K562 (cell line): ENCODE measurements at regions not wholly inside any gene's neighbourhood (a gene's known extent, or its start where the extent isn't known, plus 50 kb on each side); places are given as distances from the start of the nearest gene placed in this dataset.

Experiments
- ATAC-seq: fragments of 200-7000 bp; cut with Tn5 transposase; 3 replicates; pipeline ENCODE4 v1.9.1; 2020; ENCODE audit warnings: moderate library complexity
- BruUV-seq: library from RNA; stranded (reverse); fragments of 400-500 nt; replicated peaks from 2 replicates; lab custom pipeline; 2021; lab: Mats Ljungman, UMichigan
- CTCF ChIA-PET: fragments of 300-600 bp; formaldehyde crosslinking; extraction: SDS; loops from one replicate; lab custom pipeline; 2021; ENCODE audit warnings: low intra/inter-chr PET ratio; lab: Yijun Ruan, JAX
- POLR2A ChIA-PET: fragments of 300-600, 350-650 bp; sonication (Branson Sonifier 250); formaldehyde crosslinking; extraction: SDS; loops from one replicate; lab custom pipeline; 2021; ENCODE audit warnings: antibody characterized with exemption, inconsistent platforms; lab: Yijun Ruan, JAX
- DNase-seq, 4 experiments: peaks; one replicate each; pipeline versions ENCODE4 v3.0.0 to v3.0.0-alpha.2; 2011 to 2018; ENCODE audit warnings: low spot score in 3 of 4, mixed read lengths in 3 of 4; ENCODE audit errors: extremely low read depth in 1 of 4
- FAIRE-seq: peaks from 2 replicates; lab custom pipeline; 2011; peaks lifted over from hg19 to GRCh38; lab: Jason Lieb, UNC
- H2AFZ ChIP-seq: 2 replicates; pipeline ENCODE4 v1.6.0; 2011; ENCODE audit warnings: low read depth, low read length, control low read depth, inconsistent platforms
- H3K27ac ChIP-seq: fragments of 200-600 bp; 3 replicates; pipeline ENCODE4 v1.8.0; 2011; ENCODE audit warnings: low read depth, mild to moderate bottlenecking, control low read depth, inconsistent platforms, low read length, moderate library complexity, mixed read lengths; ENCODE audit errors: extremely low read depth
- H3K27me3 ChIP-seq, 2 experiments: fragments of 300-600 bp in 1 of 2; 2 replicates in 1 of 2; 3 replicates in 1 of 2; pipeline versions ENCODE4 v1.6.0 to v1.8.0; 2011; ENCODE audit warnings: inconsistent platforms in 2 of 2, low read length in 2 of 2, mild to moderate bottlenecking in 1 of 2, mixed read lengths in 1 of 2, moderate library complexity in 1 of 2; ENCODE audit not compliant: control insufficient read depth in 2 of 2, insufficient read depth in 2 of 2
- H3K36me3 ChIP-seq: fragments of 300-600 bp; 3 replicates; pipeline ENCODE4 v1.8.0; 2011; ENCODE audit warnings: mild to moderate bottlenecking, low read length, inconsistent platforms; ENCODE audit not compliant: control insufficient read depth, insufficient read depth
- H3K4me1 ChIP-seq, 2 experiments: fragments of 200-600 bp in 1 of 2; replicated peaks in 1 of 2; 2 replicates in 1 of 2; 3 replicates in 1 of 2; pipeline versions ENCODE4 v1.5.1 to v1.8.0; 2011; ENCODE audit warnings: inconsistent platforms in 2 of 2, low read length in 2 of 2, mild to moderate bottlenecking in 1 of 2, mixed read lengths in 1 of 2, moderate library complexity in 1 of 2; ENCODE audit not compliant: control insufficient read depth in 2 of 2, insufficient read depth in 2 of 2
- H3K4me2 ChIP-seq: 2 replicates; pipeline ENCODE4 v1.6.1; 2011; ENCODE audit warnings: low read length, control low read depth, inconsistent platforms, mixed read lengths; ENCODE audit not compliant: insufficient read depth
- H3K4me3 ChIP-seq: fragments of 200-600 bp; sonication (generic), shearing (Covaris generic); 2 replicates; pipeline ENCODE4 v1.5.1; 2016; ENCODE audit warnings: control low read depth, inconsistent platforms
- H3K79me2 ChIP-seq: fragments of 200-600 bp; 3 replicates; pipeline ENCODE4 v1.8.0; 2011; ENCODE audit warnings: low read length, inconsistent platforms; ENCODE audit not compliant: control insufficient read depth, insufficient read depth
- H3K9ac ChIP-seq, 2 experiments: 2 replicates each; pipeline versions ENCODE4 v1.6.0 to v1.6.1; 2011; ENCODE audit warnings: low read depth in 2 of 2, low read length in 2 of 2, control low read depth in 1 of 2, inconsistent platforms in 1 of 2, mild to moderate bottlenecking in 1 of 2, mixed read lengths in 1 of 2; ENCODE audit not compliant: insufficient read depth in 1 of 2
- H3K9me1 ChIP-seq: one replicate; pipeline ENCODE4 v1.6.0; 2011; ENCODE audit warnings: inconsistent platforms, mild to moderate bottlenecking, low read length, moderate library complexity; ENCODE audit not compliant: control insufficient read depth, insufficient read depth
- H3K9me3 ChIP-seq: replicated peaks from 2 replicates; pipeline ENCODE4 v1.5.1; 2011; ENCODE audit warnings: low read depth, low read length, inconsistent platforms; ENCODE audit not compliant: control insufficient read depth, insufficient read depth
- H4K20me1 ChIP-seq: replicated peaks from 2 replicates; pipeline ENCODE4 v1.6.1; 2011; ENCODE audit warnings: low read length, inconsistent platforms, mixed read lengths; ENCODE audit not compliant: control insufficient read depth, insufficient read depth
- FOXP1 ChIP-seq: sonication (generic); formaldehyde crosslinking; IDR thresholded peaks from 2 replicates; pipeline ENCODE4 v1.8.0; 2022; ENCODE audit warnings: mild to moderate bottlenecking, missing genetic modification reagents
- MEF2D ChIP-seq: conservative IDR thresholded peaks from 2 replicates; pipeline ENCODE4 v1.6.1; 2016; ENCODE audit warnings: low read depth, missing genetic modification characterization, missing compliant biosample characterization
- POU5F1 ChIP-seq: fragments of 150-350 bp; IDR thresholded peaks from 2 replicates; pipeline ENCODE4 v1.6.1; 2014; ENCODE audit warnings: borderline replicate concordance, low read length, low read depth, mild to moderate bottlenecking; ENCODE audit not compliant: partially characterized antibody
- SETDB1 ChIP-seq: IDR thresholded peaks from one replicate; pipeline ENCODE4 v1.6.1; 2012; ENCODE audit warnings: low read length, control low read depth, inconsistent platforms
- SIRT6 ChIP-seq: IDR thresholded peaks from one replicate; pipeline ENCODE4 v1.6.1; 2012; ENCODE audit warnings: low read depth, mild to moderate bottlenecking, control low read depth, inconsistent platforms, low read length, moderate library complexity
- ZNF239 ChIP-seq: fragments of 250-450 bp; sonication (Bioruptor Pico); IDR thresholded peaks from 2 replicates; pipeline ENCODE4 v1.4.0; 2020; ENCODE audit warnings: mild to moderate bottlenecking
- ZNF311 ChIP-seq: fragments of 250-450 bp; sonication (Bioruptor Pico); IDR thresholded peaks from 2 replicates; pipeline ENCODE4 v1.4.0; 2020; ENCODE audit warnings: mild to moderate bottlenecking, moderate library complexity
- WGBS: fragments of 100-300 bp; shearing (Covaris generic); methylation state at CpG from one replicate; pipeline ENCODE4 v1.1.6; 2016; ENCODE audit warnings: low coverage, mixed read lengths; ENCODE audit not compliant: insufficient coverage; ENCODE audit errors: missing lambda C conversion rate; 5-methylcytosine and 5-hydroxymethylcytosine counted together
- in situ Hi-C: fragments of 300-500 bp; cut with MboI; formaldehyde crosslinking; loops from 4 replicates; pipeline ENCODE4 v1.15.0; 2018; ENCODE audit warnings: inconsistent platforms, mixed read lengths
- intact Hi-C: fragments of 100-400 bp; cut with micrococcal nuclease; formaldehyde crosslinking; loops from 2 replicates; pipeline ENCODE4 v1.14.2; 2022
- TF ChIP-seq, protein P1 (sequence below): fragments of 450-650 bp; IDR thresholded peaks from one replicate; pipeline ENCODE4 v1.6.1; 2018; ENCODE audit warnings: mild to moderate bottlenecking, moderate library complexity; ENCODE audit not compliant: partially characterized antibody
- TF ChIP-seq, protein P2 (sequence below): fragments of 250-450 bp; sonication (Bioruptor Pico); IDR thresholded peaks from 2 replicates; pipeline ENCODE4 v1.4.0; 2020; ENCODE audit warnings: mild to moderate bottlenecking
- TF ChIP-seq, protein P3 (sequence below): IDR thresholded peaks from 3 replicates; pipeline ENCODE4 v1.6.1; 2011; ENCODE audit warnings: borderline replicate concordance, mild to moderate bottlenecking, moderate library complexity; ENCODE audit not compliant: insufficient read length; ENCODE audit errors: extremely low read depth
- TF ChIP-seq, protein P4 (sequence below): sonication (generic); formaldehyde crosslinking; IDR thresholded peaks from 2 replicates; pipeline ENCODE4 v1.8.1; 2023; ENCODE audit warnings: mild to moderate bottlenecking, missing genetic modification reagents

DNA sequence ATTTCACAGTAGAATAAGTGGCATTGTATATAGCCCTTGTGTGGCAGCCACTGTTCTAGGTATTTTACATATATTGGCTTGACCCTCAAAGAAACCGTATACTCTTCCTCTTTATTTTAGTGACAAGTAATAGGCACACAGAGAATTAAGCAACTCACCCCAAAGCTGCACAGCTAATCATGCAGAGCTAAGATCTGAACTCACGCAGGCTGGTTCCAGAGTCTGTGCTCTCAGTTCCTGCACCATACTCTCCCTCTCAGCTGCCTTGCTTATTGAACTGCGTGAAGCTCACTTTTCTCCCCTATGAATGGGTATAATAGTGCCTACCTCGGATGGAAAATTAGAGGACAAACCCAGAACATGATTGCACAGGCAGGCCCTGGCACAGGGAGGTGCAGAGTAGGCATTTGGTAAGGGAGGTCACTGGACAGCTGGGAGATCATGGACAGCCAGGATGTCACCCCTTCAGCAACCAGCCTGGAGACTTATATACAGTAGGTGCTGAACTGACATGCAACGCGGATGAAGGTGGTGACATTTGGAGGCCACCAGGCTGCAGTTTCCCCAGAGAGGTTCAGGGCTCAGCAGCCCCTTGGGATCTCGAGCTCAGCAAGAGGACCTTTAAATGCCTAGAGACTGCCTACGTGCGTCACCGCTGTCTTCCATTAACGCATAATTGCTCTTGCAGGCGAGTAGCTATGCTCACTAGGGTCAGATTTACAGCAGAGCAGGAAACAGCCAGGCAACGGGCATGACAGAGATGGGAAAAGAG lies 78.4 kb upstream of the TP53I11 start:
- Histone ChIP-seq H3K36me3 (no peaks in the 10 kb centered on the region), H3K4me2 (no peak overlapping the region), H3K27me3 (peaks cover 0 to 10% of the 10 kb centered on the region in 2 experiments; a peak in 2 of 5 replicates), H3K27ac (no peak overlapping the region), H3K9me1 (no peaks in the 10 kb centered on the region), H3K4me1 (no peaks in the 10 kb centered on the region), H3K4me3 (no peak overlapping the region), H2AFZ (no peak overlapping the region), H3K9me3 (no peaks in the 10 kb centered on the region; the same call in 1 of the 2 replicates), H4K20me1 (peaks cover 8% of the 10 kb centered on the region; the same call in 1 of the 2 replicates), H3K9ac (no peak overlapping the region), H3K79me2 (no peaks in the 10 kb centered on the region)
- no peak for FAIRE-seq
- CTCF ChIA-PET: no interaction called here
- WGBS: under 1% methylated on average over 13 of the region's 13 CpGs
- TF ChIP-seq, protein P1, sequence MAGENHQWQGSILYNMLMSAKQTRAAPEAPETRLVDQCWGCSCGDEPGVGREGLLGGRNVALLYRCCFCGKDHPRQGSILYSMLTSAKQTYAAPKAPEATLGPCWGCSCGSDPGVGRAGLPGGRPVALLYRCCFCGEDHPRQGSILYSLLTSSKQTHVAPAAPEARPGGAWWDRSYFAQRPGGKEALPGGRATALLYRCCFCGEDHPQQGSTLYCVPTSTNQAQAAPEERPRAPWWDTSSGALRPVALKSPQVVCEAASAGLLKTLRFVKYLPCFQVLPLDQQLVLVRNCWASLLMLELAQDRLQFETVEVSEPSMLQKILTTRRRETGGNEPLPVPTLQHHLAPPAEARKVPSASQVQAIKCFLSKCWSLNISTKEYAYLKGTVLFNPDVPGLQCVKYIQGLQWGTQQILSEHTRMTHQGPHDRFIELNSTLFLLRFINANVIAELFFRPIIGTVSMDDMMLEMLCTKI: no peak
- TF ChIP-seq SETDB1: no peak
- TF ChIP-seq ZNF311 (CRISPR knock-in tag): no peak
- TF ChIP-seq SIRT6: no peak
- TF ChIP-seq, protein P2, sequence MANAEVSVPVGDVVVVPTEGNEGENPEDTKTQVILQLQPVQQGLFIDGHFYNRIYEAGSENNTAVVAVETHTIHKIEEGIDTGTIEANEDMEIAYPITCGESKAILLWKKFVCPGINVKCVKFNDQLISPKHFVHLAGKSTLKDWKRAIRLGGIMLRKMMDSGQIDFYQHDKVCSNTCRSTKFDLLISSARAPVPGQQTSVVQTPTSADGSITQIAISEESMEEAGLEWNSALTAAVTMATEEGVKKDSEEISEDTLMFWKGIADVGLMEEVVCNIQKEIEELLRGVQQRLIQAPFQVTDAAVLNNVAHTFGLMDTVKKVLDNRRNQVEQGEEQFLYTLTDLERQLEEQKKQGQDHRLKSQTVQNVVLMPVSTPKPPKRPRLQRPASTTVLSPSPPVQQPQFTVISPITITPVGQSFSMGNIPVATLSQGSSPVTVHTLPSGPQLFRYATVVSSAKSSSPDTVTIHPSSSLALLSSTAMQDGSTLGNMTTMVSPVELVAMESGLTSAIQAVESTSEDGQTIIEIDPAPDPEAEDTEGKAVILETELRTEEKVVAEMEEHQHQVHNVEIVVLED (CRISPR knock-in tag): no peak
- no peak for TF ChIP-seq ZNF239 (CRISPR knock-in tag)
- no peak for TF ChIP-seq MEF2D
- TF ChIP-seq, protein P3, sequence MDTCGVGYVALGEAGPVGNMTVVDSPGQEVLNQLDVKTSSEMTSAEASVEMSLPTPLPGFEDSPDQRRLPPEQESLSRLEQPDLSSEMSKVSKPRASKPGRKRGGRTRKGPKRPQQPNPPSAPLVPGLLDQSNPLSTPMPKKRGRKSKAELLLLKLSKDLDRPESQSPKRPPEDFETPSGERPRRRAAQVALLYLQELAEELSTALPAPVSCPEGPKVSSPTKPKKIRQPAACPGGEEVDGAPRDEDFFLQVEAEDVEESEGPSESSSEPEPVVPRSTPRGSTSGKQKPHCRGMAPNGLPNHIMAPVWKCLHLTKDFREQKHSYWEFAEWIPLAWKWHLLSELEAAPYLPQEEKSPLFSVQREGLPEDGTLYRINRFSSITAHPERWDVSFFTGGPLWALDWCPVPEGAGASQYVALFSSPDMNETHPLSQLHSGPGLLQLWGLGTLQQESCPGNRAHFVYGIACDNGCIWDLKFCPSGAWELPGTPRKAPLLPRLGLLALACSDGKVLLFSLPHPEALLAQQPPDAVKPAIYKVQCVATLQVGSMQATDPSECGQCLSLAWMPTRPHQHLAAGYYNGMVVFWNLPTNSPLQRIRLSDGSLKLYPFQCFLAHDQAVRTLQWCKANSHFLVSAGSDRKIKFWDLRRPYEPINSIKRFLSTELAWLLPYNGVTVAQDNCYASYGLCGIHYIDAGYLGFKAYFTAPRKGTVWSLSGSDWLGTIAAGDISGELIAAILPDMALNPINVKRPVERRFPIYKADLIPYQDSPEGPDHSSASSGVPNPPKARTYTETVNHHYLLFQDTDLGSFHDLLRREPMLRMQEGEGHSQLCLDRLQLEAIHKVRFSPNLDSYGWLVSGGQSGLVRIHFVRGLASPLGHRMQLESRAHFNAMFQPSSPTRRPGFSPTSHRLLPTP: no peak
- no peak for TF ChIP-seq POU5F1
- no peak for TF ChIP-seq FOXP1 (CRISPR knock-in tag)
- TF ChIP-seq, protein P4, sequence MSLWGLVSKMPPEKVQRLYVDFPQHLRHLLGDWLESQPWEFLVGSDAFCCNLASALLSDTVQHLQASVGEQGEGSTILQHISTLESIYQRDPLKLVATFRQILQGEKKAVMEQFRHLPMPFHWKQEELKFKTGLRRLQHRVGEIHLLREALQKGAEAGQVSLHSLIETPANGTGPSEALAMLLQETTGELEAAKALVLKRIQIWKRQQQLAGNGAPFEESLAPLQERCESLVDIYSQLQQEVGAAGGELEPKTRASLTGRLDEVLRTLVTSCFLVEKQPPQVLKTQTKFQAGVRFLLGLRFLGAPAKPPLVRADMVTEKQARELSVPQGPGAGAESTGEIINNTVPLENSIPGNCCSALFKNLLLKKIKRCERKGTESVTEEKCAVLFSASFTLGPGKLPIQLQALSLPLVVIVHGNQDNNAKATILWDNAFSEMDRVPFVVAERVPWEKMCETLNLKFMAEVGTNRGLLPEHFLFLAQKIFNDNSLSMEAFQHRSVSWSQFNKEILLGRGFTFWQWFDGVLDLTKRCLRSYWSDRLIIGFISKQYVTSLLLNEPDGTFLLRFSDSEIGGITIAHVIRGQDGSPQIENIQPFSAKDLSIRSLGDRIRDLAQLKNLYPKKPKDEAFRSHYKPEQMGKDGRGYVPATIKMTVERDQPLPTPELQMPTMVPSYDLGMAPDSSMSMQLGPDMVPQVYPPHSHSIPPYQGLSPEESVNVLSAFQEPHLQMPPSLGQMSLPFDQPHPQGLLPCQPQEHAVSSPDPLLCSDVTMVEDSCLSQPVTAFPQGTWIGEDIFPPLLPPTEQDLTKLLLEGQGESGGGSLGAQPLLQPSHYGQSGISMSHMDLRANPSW (CRISPR knock-in tag): no peak
- ATAC-seq: no peak
- BruUV-seq: no TSS peak
- no peak for DNase-seq
- POLR2A ChIA-PET: interaction anchor here (1.5 kb wide), 1 partner anchor 10 kb away, joined by 3 read pairs; no protein-coding TSS in a partner anchor
- intact Hi-C loops: no loop called here
- in situ Hi-C loops: no loop called here
